Neuronal stem cell (in vitro differentiated cells): ENCODE measurements at regions not wholly inside any gene's neighbourhood (a gene's known extent, or its start where the extent isn't known, plus 50 kb on each side); places are given as distances from the start of the nearest gene placed in this dataset.
"Not testable (repeated sequence)": the region's sequence is repeated elsewhere in the genome, so short reads cannot be mapped to it uniquely, and the experiment has no call there.

Experiments used
- DNase-seq: peaks from one replicate; pipeline ENCODE4 v3.0.0-alpha.2; 2013; ENCODE audit warnings: low spot score
- H2AFZ ChIP-seq: one replicate; pipeline ENCODE4 v1.6.1; 2013; ENCODE audit warnings: mild to moderate bottlenecking, low read length, inconsistent platforms
- H2AK5ac ChIP-seq: 2 replicates; pipeline ENCODE4 v1.6.1; 2013; ENCODE audit warnings: low read depth, mild to moderate bottlenecking, inconsistent platforms, low read length, moderate library complexity, mixed read lengths
- H2BK120ac ChIP-seq: 2 replicates; pipeline ENCODE4 v1.6.1; 2013; ENCODE audit warnings: low read depth, mild to moderate bottlenecking, inconsistent platforms, low read length, moderate library complexity, mixed read lengths
- H2BK12ac ChIP-seq: one replicate; pipeline ENCODE4 v1.6.1; 2013; ENCODE audit warnings: low read length, inconsistent platforms
- H2BK15ac ChIP-seq: 2 replicates; pipeline ENCODE4 v1.6.1; 2013; ENCODE audit warnings: mild to moderate bottlenecking, low read length, inconsistent platforms, mixed read lengths
- H2BK5ac ChIP-seq: one replicate; pipeline ENCODE4 v1.6.1; 2013; ENCODE audit warnings: inconsistent platforms, mild to moderate bottlenecking, low read length, moderate library complexity
- H3K14ac ChIP-seq: one replicate; pipeline ENCODE4 v1.6.1; 2013; ENCODE audit warnings: low read length, inconsistent platforms
- H3K18ac ChIP-seq: 2 replicates; pipeline ENCODE4 v1.6.1; 2013; ENCODE audit warnings: low read length, inconsistent platforms
- H3K23ac ChIP-seq: 2 replicates; pipeline ENCODE4 v1.6.1; 2013; ENCODE audit warnings: low read depth, mild to moderate bottlenecking, mixed read lengths, low read length, inconsistent platforms; ENCODE audit not compliant: poor library complexity
- H3K27ac ChIP-seq: replicated peaks from 3 replicates; pipeline ENCODE4 v1.5.1; 2013; ENCODE audit warnings: low read length, inconsistent platforms
- H3K27me3 ChIP-seq, 3 experiments: 2 replicates each; pipeline ENCODE4 v1.6.1; 2013; ENCODE audit warnings: low read length in 3 of 3, mild to moderate bottlenecking in 2 of 3, inconsistent platforms in 1 of 3, low read depth in 1 of 3, mixed read lengths in 1 of 3, moderate library complexity in 1 of 3; ENCODE audit not compliant: control insufficient read depth in 3 of 3, insufficient read depth in 3 of 3
- H3K36me3 ChIP-seq, 2 donors: replicated peaks in 1 of 2; 2 replicates each; pipeline ENCODE4 v1.6.1; 2013; ENCODE audit warnings: low read length in 2 of 2; ENCODE audit not compliant: control insufficient read depth in 2 of 2, insufficient read depth in 2 of 2
- H3K4ac ChIP-seq: 2 replicates; pipeline ENCODE4 v1.6.1; 2013; ENCODE audit warnings: inconsistent platforms, mild to moderate bottlenecking, low read length, moderate library complexity
- H3K4me1 ChIP-seq, 2 donors: 1 replicate in 1 of 2; 2 replicates in 1 of 2; pipeline ENCODE4 v1.6.1; 2013; ENCODE audit warnings: low read length in 2 of 2, low read depth in 1 of 2; ENCODE audit not compliant: control insufficient read depth in 2 of 2, insufficient read depth in 1 of 2
- H3K4me2 ChIP-seq: one replicate; pipeline ENCODE4 v1.6.1; 2013; ENCODE audit warnings: mild to moderate bottlenecking, low read length, inconsistent platforms; ENCODE audit not compliant: insufficient read depth, poor library complexity, severe bottlenecking
- H3K4me3 ChIP-seq, 2 donors: 2 replicates each; pipeline ENCODE4 v1.5.1; 2013; ENCODE audit warnings: low read length in 2 of 2, mild to moderate bottlenecking in 2 of 2, inconsistent platforms in 1 of 2, moderate library complexity in 1 of 2
- H3K79me1 ChIP-seq: one replicate; pipeline ENCODE4 v1.6.1; 2013; ENCODE audit warnings: low read depth, mild to moderate bottlenecking, inconsistent platforms, low read length, moderate library complexity
- H3K9ac ChIP-seq: one replicate; pipeline ENCODE4 v1.6.1; 2013; ENCODE audit warnings: mild to moderate bottlenecking, low read depth, low read length, inconsistent platforms; ENCODE audit not compliant: poor library complexity
- H3K9me3 ChIP-seq, 2 donors: replicated peaks in 1 of 2; 2 replicates each; pipeline versions ENCODE3 to v1.6.1; 2013; ENCODE audit warnings: low read length in 2 of 2, mild to moderate bottlenecking in 2 of 2, inconsistent platforms in 1 of 2, low read depth in 1 of 2, mixed read lengths in 1 of 2, moderate library complexity in 1 of 2; ENCODE audit not compliant: control insufficient read depth in 2 of 2, insufficient read depth in 1 of 2
- H4K8ac ChIP-seq: one replicate; pipeline ENCODE4 v1.6.1; 2013; ENCODE audit warnings: low read depth, mild to moderate bottlenecking, inconsistent platforms, low read length, moderate library complexity
- H4K91ac ChIP-seq: one replicate; pipeline ENCODE4 v1.6.1; 2013; ENCODE audit warnings: low read length, low read depth, mild to moderate bottlenecking, inconsistent platforms; ENCODE audit not compliant: poor library complexity
- WGBS, 2 donors: extraction: QIAGEN DNeasy Blood & Tissue Kit; methylation state at CpG; one replicate each; pipeline ENCODE4 v1.1.7; 2013; ENCODE audit warnings: missing lambda C conversion rate in 2 of 2, mixed read lengths in 1 of 2; ENCODE audit not compliant: insufficient read length in 2 of 2, insufficient replicate concordance in 1 of 2; ENCODE audit errors: extremely low coverage in 2 of 2; 5-methylcytosine and 5-hydroxymethylcytosine counted together

- not testable (repeated sequence) for H3K4me1 ChIP-seq, H3K27me3 ChIP-seq, H3K4ac ChIP-seq, H2BK5ac ChIP-seq, H3K27ac ChIP-seq, H3K18ac ChIP-seq, H4K8ac ChIP-seq, H2BK15ac ChIP-seq, H3K9me3 ChIP-seq, H2AK5ac ChIP-seq, H3K4me2 ChIP-seq, H2BK120ac ChIP-seq, H4K91ac ChIP-seq, H2AFZ ChIP-seq, H3K14ac ChIP-seq, H2BK12ac ChIP-seq, H3K79me1 ChIP-seq, H3K9ac ChIP-seq, H3K23ac ChIP-seq, H3K36me3 ChIP-seq, DNase-seq, H3K4me3 ChIP-seq
- no CpG with 5 or more reads among the region's 8 CpGs for WGBS, 2 donors
Measured at GRCh38 chr15:24145070-24145469, 458.0 kb upstream of the NDN start.

GRCh38 chr15:24146251-24146650 is 459.1 kb upstream of the NDN start:
- Histone ChIP-seq H2BK12ac (no peak overlapping the region), H2BK5ac (no peak overlapping the region), H3K27me3 (no peaks in the 10 kb centered on the region), H2AFZ (no peak overlapping the region), H3K79me1 (no peaks in the 10 kb centered on the region), H3K14ac (no peak overlapping the region), H3K4me3 (no peak overlapping the region), H2BK120ac (no peak overlapping the region), H3K23ac (no peak overlapping the region), H3K4ac (no peak overlapping the region), H3K18ac (no peak overlapping the region), H3K9ac (no peak overlapping the region), H2AK5ac (no peak overlapping the region), H4K91ac (no peak overlapping the region), H4K8ac (no peak overlapping the region), H3K4me2 (no peak overlapping the region), H3K9me3 (no peaks in the 10 kb centered on the region), H3K36me3 (peaks cover 0 to 2% of the 10 kb centered on the region in 2 donors), H3K27ac (no peak overlapping the region), H2BK15ac (no peak overlapping the region), H3K4me1 (no peaks in the 10 kb centered on the region)
- no peak for DNase-seq
- no CpG with 5 or more reads among the region's 2 CpGs for WGBS, 2 donors

- Histone ChIP-seq H3K4ac (no peak overlapping the region), H3K79me1 (no peaks in the 10 kb centered on the region), H2AFZ (no peak overlapping the region), H3K4me1 (no peaks in the 10 kb centered on the region), H3K18ac (no peak overlapping the region), H4K91ac (no peak overlapping the region), H3K4me3 (no peak overlapping the region), H3K9ac (no peak overlapping the region), H3K23ac (no peak overlapping the region), H3K14ac (no peak overlapping the region), H3K27ac (no peak overlapping the region), H3K36me3 (peaks cover 0 to 2% of the 10 kb centered on the region in 2 donors), H2BK5ac (no peak overlapping the region), H3K27me3 (no peaks in the 10 kb centered on the region), H2BK120ac (no peak overlapping the region), H3K4me2 (no peak overlapping the region), H2BK12ac (no peak overlapping the region), H2AK5ac (no peak overlapping the region), H3K9me3 (no peaks in the 10 kb centered on the region), H4K8ac (no peak overlapping the region), H2BK15ac (no peak overlapping the region)
- 100% methylated on average over 1 of the region's 2 CpGs; no CpG with 5 or more reads in 1 of the 2 donors for WGBS, 2 donors
- DNase-seq: no peak
Measured at GRCh38 chr15:24150542-24150941, 463.4 kb upstream of the NDN start.

GRCh38 chr15:24158306-24158705 is 471.2 kb upstream of the NDN start:
- not testable (repeated sequence) for H2BK5ac ChIP-seq, H3K36me3 ChIP-seq, H3K9me3 ChIP-seq, H3K4me2 ChIP-seq, H3K4me1 ChIP-seq, H2BK12ac ChIP-seq, H4K91ac ChIP-seq, H3K4me3 ChIP-seq, H2AK5ac ChIP-seq, H3K27me3 ChIP-seq, H2BK120ac ChIP-seq, H3K18ac ChIP-seq, H3K9ac ChIP-seq, DNase-seq, H2BK15ac ChIP-seq, H2AFZ ChIP-seq, H3K4ac ChIP-seq, H3K23ac ChIP-seq, H4K8ac ChIP-seq, H3K14ac ChIP-seq, H3K27ac ChIP-seq, H3K79me1 ChIP-seq
- no CpG with 5 or more reads among the region's 1 CpG for WGBS, 2 donors
